NCI-H748 (cell line): ENCODE measurements at regions not wholly inside any gene's neighbourhood (a gene's known extent, or its start where the extent isn't known, plus 50 kb on each side); places are given as distances from the start of the nearest gene placed in this dataset.
A peak's percentile ranks its signal among the peaks of the same experiment; 100 is the strongest.
"Not testable (repeated sequence)": the region's sequence is repeated elsewhere in the genome, so short reads cannot be mapped to it uniquely, and the experiment has no call there.

Experiments used
- DNase-seq: peaks from one replicate; lab custom pipeline; 2025; ENCODE audit not compliant: unreplicated experiment; lab: John Stamatoyannopoulos, UW

GRCh38 chr15:81901319-81901718 lies 144.5 kb downstream of the MEX3B start:
- no peak for DNase-seq

- DNase-seq, result no peak
These were observed 146.1 kb downstream of the MEX3B start for GRCh38 chr15:81899730-81900129.

- no peak for DNase-seq
These were observed 146.8 kb downstream of the MEX3B start for GRCh38 chr15:81899024-81899423.

- no peak for DNase-seq
These were observed 148.7 kb downstream of the MEX3B start for GRCh38 chr15:81897057-81897677.

- no peak for DNase-seq
These were observed 149.5 kb downstream of the MEX3B start for GRCh38 chr15:81896356-81896755.

GRCh38 chr15:81895723-81896122 lies 150.1 kb downstream of the MEX3B start:
- no peak for DNase-seq

GRCh38 chr15:81894061-81894460 lies 151.8 kb downstream of the MEX3B start:
- no peak for DNase-seq

GRCh38 chr15:81893182-81893835 lies 152.5 kb downstream of the MEX3B start:
- peak; percentile 78 for DNase-seq

GRCh38 chr15:81890496-81890895 lies 155.3 kb downstream of the MEX3B start:
- DNase-seq, result no peak

GRCh38 chr15:81889485-81889881 lies 156.3 kb downstream of the MEX3B start:
- no peak for DNase-seq

GRCh38 chr15:81888748-81889484 lies 156.9 kb downstream of the MEX3B start:
- no peak for DNase-seq

- DNase-seq, result no peak
These were observed 157.9 kb downstream of the MEX3B start for GRCh38 chr15:81887912-81888311.

- not testable (repeated sequence) for DNase-seq
These were observed 158.6 kb downstream of the MEX3B start for GRCh38 chr15:81887188-81887587.

- no peak for DNase-seq
These were observed 159.2 kb downstream of the MEX3B start for GRCh38 chr15:81886591-81886990.

- DNase-seq, result no peak
These were observed 159.7 kb downstream of the MEX3B start for GRCh38 chr15:81886080-81886479.

- no peak for DNase-seq
These were observed 160.7 kb downstream of the MEX3B start for GRCh38 chr15:81885135-81885534.

GRCh38 chr15:81882504-81882903 lies 163.3 kb downstream of the MEX3B start:
- no peak for DNase-seq

- DNase-seq, result peak; percentile 47
These were observed 165.0 kb downstream of the MEX3B start for GRCh38 chr15:81880833-81881232.

GRCh38 chr15:81880314-81880713 lies 165.5 kb downstream of the MEX3B start:
- no peak for DNase-seq

GRCh38 chr15:81875717-81876116 lies 170.1 kb downstream of the MEX3B start:
- not testable (repeated sequence) for DNase-seq

- DNase-seq, result not testable (repeated sequence)
These were observed 175.1 kb downstream of the MEX3B start for GRCh38 chr15:81870746-81871106.

GRCh38 chr15:81870062-81870745 lies 175.6 kb downstream of the MEX3B start:
- DNase-seq, result peak; percentile 6
